ENCODE measurements at regions not wholly inside any gene's neighbourhood (a gene's known extent, or its start where the extent isn't known, plus 50 kb on each side); places are given as distances from the start of the nearest gene placed in this dataset.

DNA sequence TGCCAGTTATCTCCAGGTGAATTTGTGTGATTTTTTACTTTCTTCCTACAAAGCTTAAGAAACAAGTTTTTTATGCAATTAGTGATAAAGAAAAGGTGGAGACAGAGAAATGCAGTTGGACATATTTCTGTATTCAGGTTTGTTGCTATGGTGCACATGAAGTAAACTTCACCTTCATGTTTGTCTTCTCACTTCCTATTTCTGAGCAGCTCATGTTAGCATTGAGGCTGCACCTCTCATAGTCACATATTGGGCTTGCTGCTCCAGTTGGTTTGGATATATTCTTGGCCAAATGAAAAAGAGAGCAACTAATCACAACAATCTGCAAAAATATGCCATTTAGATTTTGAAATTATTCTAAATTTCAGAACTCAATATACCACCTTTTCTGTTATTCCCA, 475.6 kb upstream of the ZWINT start:
- DNase-seq (ENCODE audit: low spot score), result no peak

DNA sequence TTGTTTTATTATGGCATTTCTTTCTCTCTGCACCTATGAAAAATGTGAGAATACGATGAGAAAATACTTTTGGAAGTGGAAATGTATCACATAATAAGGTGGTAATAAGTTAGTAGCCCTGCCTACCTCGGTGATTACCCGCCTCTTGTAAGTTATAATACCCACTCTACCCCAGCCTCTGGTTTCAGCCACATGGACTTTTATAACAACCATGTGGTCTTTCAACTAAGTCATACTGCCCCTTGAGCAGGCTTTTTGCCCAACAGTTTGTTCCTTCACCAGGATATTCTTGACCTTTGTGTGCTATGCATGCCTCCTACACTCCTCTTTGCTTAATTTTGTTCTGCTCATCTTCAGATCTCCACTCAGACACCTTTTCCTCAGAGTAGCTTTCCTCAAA, 470.6 kb upstream of the ZWINT start:
- DNase-seq (ENCODE audit: low spot score), result no peak

DNA sequence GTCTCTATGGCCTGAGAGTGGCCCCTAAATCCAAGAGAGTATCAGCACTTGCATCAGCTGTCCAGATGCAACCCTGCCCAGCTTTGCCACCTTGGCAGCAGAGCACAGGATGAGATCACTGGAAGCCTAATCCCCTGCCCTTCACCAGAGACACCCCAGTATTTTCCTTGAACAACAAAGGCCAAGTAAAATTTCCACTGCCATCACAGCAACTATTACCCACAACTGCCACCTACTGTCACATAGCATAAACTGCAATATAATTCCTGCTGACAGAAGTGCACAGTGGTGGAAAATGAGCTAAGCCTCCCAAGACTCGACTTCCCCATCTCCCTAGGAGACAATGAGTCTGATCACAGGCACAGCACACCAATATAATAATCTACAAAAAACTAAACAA, 462.8 kb upstream of the ZWINT start:
- peak; percentile 6 for DNase-seq (ENCODE audit: low spot score)

DNA sequence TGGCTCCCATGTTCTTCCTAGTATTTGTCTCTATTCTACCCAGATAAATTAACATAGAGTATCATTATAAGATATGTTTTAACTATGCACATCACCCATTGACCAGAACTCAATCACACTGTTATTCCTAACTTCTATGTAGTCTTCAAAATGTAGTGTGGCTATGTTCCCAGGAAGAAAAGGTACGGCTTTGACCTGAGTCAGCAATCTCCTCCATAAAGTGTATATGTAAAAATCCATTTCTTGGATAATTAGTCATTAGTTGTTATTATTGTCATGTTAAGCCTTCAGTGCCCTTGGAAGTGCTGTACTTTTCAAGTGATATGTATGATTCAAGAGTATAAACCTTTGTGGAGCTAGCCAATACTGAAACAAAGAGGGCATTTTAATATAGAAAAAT, 444.0 kb upstream of the ZWINT start:
- no peak for DNase-seq (ENCODE audit: low spot score)

DNA sequence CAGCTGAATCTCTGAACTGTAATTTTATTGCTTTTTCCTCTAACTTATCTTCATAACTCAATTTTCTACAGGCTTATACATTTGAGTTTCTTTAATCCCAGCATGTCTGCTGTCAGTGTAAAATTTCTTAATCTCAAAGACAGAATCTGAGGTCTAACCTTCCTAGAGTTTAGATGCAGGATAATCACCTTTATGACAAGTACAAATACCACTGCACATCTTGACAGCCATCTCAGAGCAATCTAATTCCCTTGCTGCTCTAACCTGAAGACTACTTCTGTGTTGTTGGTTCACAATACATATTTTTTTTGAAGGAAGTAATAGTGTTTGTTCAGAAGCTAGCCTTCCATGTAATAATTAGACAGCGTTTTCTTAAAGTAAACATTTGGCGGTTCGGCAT, 424.2 kb upstream of the ZWINT start:
- no peak for DNase-seq (ENCODE audit: low spot score)

DNA sequence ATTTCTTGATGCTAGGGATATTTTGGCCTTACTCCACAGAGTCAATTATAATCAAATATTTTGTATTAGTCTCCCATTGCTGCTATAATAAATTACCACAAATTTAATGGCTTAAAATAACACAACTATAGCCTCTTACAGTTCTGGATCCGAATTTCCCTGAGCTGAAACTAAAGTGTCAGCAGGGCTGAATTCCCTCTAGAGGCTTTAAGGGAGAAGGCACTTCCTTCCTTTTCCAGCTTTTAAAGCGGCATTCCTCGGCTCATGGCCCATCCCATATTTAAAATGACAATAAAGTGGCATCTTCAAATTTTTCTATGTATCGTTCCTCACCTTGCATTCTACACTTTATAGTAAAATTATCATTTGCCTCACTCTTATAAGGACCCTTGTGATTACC, 421.4 kb upstream of the ZWINT start:
- no peak for DNase-seq (ENCODE audit: low spot score)

DNA sequence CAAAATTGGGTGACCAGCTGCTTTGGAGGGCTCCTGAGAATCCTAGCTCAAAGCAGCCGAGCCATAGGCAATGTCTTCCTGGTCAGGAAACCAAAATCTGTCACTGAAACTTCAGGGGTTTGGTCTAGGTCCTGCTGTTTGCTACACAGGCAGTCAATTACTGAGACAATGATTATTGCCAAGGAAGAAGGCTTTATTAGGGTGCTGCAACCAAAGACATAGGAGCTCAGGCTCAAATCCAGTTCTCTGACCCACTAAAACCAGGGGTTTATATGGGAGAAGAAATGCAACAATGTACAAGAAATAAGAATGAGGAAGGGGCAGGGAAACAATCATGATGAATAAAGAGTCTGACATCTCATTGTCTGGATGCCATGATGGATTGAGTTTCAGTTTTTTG, 410.3 kb upstream of the ZWINT start:
- DNase-seq (ENCODE audit: low spot score), result no peak

DNA sequence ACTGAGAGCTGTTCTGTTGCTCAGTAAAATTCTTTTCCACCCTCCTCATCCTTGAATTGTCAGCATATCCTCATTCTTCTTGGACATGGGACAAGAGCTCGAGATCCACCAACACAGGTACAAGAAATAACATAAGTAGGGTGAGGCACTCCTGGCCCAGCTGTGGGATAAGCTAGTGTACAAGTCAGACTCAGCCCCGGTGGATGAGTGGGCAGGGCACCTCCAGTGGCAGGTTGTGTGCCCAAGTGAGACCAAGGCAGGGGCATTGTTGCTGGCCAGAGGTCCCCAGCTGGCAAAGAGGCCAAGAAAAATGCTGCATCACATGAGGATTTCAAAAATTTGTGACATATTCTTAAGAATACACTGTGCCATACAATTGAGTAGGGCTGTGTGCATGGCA, 402.0 kb upstream of the ZWINT start:
- DNase-seq (ENCODE audit: low spot score), result no peak

DNA sequence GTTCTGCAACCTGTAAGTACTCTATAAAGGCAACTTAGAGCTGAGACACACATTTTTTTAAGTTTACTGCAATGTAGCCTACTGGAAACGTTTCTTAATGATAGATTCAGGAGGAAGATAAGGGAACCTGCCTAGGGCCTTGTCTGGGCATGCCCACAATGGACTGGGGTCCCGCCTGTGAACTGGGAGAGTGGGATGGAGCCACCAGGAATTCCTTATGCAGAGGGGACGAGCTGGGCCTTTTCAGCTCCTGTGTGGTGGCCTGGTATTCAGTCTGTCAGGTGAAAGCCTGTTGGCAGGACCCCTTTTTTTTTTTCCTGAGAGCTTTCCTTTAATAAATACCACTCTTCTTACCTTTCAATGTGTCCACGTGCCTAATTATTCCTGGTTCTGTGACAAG, 384.4 kb upstream of the ZWINT start:
- no peak for DNase-seq (ENCODE audit: low spot score)

DNA sequence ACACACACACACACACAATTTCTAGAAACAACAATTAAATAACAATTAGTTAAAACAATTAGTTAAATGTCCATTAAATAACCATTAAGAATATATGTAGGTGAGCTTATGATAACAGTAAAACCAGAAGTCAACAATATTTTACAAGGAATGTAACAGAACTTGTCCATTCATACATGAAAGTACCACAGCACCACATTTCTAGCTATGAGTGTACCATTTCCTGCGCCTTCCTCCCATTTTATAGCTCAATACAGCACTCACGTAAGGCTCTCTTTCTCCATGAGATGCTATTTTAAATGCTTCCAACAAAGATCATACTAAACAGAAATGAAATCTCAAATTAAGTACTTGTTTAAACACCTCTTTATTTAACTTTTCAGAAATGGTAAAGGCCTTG, 367.3 kb upstream of the ZWINT start:
- no peak for DNase-seq (ENCODE audit: low spot score)

DNA sequence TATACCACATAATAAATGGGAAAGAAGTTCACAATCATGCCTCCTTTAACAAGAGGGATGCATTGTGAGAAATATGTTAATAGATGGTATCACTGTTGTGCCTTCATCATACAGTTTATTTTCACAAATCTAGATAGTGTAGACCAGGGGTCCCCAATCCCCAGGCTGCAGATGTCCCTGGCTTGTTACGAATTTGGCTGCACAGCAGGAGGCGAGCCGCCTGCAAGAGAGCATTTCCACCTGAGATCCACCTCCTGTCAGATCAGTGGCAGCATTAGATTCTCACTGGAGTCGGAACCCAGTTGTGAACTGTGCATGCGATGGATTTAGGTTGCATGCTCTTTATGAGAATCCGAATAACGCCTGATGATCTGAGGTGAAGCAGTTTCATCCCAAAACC, 361.9 kb upstream of the ZWINT start:
- no peak for DNase-seq (ENCODE audit: low spot score)

DNA sequence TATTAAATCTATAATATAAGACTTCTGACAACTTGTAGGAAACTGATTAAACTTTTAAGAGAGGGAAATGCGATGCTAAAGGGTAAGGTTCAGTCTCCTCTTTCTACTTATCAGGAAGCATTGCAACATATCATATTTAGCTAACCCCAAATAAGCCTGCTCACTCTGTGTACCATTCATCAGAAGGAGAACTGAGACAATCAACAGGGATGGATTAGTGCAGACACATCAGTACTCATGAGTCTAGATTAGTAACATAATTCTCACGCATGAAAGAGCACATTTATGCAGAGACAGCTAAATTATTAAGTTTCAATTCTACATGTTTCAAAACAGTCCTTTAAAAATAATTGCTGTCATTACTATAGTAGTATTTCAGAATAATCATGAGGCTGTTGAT, 354.2 kb upstream of the ZWINT start:
- no peak for DNase-seq (ENCODE audit: low spot score)

DNA sequence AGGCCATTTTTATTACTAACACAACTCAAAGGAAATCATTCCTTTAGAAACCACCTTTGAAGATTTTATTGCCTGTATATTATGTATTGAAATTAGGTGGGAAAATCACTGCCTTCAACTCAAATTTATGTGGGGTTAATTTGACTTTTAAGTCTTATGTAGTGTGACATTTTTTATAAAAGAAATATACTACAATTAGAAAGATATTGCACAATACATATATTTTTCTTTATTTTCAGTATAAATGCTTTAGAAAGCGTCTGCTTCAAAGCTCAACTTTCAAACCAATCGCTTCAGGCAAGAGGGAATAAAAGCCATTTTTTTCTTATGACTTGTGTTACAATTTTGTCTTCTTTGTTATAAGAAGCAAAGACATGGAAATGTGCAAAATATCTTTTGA, 337.4 kb upstream of the ZWINT start:
- DNase-seq (ENCODE audit: low spot score), result no peak

DNA sequence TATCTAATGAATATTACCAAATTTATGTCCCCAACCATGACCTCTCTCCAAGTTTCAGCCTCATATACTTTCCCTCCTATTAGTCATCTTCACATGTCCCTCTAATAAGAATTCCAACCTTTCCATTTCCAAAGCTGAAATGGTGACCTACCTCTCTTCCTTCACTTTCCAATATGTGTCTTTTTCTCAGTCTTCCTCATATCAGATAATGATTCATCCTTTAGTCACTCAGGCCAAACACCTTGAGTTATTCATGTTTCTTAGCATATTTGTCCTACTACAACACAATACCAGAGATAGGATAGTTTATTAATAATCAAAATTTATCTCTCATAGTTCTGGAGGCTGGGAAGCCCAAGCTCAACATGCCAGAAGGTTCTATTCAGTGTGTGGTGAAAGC, 318.5 kb upstream of the ZWINT start:
- no peak for DNase-seq (ENCODE audit: low spot score)

DNA sequence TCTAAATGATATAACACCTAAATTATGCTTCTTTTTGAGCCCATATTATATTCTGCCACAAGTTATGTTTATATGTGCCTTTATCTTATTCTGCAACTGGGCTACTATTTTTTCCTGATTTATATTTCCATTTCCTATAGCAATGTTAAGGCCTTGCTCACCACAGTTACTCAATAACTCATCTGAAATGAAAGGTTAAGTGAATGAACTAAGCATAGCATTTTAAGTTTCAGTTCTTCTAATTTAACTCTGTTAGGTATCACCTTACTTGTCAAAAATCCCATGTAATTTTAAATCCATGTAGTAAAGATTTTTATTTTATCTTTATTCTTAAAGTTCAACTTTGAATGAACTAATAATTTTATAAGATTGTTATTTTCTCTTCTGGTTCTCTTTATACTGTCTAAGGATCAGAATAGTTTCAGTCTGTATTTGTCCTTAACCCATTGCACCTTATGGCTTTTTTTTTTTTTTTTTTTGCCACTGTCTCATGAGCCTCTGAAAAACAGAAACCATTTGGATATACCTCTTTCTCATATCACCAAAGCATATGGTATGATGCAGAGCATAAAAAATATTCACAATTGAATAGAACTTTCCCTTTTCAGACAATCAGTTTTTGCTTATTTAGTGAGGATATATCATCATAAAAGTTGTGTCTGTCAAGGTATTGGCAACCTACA, 301.8 kb upstream of the ZWINT start:
- no peak for DNase-seq (ENCODE audit: low spot score)

DNA sequence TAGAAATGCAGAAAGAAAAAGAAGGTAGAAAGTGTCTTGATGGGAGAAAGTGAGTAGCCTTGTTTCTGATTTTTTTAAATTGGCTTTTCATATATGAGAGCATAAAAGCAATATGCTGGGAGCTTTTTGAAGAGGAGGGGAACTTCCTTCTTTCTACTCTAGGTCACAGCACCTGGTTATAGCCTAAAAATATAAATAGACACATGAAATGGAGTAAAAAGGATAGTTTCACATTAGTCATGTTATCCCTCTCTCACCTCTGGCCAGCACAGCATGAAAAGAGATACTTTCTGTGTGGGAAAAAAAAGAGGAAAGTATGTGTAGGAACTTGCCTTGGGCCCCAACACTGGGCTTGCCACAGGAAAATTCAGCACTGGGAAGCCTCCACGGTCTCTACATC, 292.2 kb upstream of the ZWINT start:
- no peak for DNase-seq (ENCODE audit: low spot score)

DNA sequence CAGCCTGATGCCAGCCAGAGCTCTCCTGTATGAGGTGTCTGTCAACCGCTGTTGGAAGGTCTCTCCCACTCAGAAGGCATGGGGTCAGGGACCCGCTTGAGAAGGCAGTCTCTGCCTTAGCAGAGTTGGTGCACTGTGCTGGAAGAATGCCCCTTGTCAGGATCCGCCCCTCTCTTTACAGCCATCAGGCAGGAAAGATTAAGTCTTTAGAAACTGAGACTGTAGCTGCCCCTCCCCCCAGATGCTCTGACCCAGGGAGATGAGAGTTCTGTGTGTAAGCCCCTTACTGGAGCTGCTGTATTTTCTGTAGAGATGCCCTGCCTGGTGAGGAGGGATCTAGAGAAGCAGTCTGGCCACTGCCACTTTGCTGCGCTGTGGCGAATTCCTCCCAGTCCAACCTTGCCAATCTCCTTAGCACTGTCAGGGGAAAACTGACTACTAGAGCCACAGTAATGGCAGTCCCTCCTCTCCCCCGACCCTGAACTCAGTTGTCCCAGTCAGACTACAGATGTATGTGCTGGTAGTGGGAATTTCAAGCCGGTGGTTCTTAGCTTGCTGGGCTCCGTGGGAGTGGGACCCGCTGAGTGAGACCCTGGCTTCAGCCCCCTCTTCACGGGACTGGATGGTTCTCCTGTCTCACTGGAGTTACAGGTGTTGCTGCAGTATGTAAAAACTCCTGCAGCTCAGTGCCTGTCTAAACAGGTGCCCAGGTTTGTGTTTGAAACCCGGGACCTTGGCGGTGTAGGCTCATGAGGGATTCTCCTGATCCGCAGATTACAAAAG, 285.5 kb upstream of the ZWINT start:
- no peak for DNase-seq (ENCODE audit: low spot score)

DNA sequence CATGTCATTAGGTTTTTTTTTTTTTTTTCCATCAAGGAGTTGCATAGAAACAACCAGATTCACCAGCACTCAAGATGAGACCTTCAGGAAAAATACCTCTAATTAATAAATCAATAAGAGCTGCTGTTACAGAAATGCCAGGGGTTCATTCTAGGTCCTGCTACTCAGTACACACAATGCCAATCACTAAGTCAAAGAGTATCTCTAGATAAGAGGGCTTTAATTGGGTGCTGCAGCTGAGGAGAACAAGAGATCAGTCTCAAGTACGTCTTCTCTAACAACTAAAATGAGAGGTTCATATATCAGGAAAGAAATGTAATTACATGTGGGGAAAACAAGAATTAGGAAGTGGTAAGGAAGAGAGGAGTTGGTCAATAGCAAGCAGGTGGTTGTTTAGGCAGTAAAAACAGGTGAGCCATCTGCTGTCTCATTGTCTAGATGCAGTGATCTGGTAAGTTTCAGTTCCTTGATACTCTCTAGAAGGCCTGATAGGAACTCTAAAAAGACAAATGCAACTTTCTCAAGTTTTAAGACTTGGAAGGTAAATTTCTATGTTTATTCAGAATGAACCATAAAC, 272.9 kb upstream of the ZWINT start:
- no peak for DNase-seq (ENCODE audit: low spot score)

DNA sequence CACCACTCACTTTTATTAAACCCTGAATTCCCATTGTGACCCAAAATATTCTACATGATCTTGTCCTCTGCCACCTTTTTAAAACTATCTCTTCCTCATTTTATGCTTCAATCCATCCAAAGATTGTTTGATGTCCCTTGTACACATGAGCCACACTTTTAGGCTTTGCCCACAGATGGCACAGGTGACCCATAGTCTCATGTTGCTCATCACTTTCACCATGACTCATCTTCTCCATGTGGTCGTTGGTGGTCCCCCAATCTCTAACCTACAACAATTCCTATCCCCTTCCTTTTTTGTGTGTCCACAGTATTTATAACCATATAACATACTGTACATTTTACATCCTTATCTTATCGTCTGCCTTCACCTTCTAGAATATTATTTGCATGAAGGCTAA, 271.5 kb upstream of the ZWINT start:
- DNase-seq (ENCODE audit: low spot score), result no peak

DNA sequence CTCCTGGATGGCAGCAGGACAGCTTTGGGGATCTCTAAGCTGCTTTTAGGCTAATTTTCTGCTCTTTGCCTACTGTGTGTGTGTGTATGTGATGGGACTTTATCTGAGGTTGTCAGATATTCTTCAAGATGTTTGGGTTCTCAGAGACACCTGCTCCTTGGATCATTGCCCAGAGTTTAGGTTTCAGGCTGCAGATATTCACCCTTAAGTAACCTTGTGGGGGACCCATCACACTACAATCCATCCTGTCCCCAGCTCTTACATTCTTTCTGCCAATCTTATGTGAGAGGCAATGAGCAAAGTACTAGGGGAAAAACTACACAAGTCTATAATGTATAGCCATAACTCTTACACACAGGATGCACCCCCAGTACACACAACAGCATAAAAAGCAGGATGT, 263.0 kb upstream of the ZWINT start:
- no peak for DNase-seq (ENCODE audit: low spot score)

DNA sequence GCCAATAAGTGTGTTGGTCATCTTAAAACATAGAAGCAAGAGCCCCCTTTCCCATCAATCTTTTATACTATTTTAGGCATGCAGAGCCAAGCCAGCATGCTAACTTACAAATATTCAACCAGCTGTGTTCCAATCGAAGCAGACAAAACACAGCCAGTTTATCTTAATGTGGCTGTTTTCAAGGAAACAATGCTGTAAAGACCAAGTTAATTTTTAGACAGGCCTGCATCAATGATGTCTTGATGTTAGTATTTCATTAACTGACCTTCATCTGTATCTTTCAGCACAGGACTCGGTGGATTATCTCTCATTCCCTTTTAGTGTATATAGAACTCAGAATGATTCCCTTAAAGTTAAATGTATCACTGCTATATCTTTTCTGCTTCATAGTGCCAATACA, 262.0 kb upstream of the ZWINT start:
- DNase-seq (ENCODE audit: low spot score), result no peak

DNA sequence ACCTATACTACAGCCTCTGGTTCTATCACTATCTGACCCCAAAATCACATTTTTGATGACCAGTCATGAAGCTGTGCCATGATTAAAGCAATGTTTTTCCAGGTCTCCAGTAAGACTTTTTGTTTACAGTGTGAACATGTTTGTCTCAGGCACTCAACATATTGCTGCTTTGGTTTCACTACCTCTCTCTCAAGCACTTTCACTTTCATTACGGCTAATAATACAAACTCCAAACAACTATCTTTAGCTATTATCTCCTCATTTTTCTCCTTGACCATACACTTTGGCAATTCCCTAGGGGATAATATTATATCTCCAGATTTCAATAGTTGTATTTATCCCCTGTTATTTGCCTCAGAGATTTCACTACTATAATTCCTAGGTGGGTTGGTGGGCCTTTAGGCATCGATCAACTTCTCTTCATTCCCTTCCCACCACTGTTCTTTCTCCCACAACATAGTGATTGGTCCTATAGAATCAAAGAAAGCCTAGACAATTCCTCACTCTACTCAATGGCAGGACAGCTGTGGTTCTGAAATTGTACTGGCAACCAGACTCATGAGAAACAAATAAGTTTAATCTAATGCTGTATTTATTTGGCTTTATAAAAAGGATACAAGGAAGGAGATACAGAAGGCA, 261.4 kb upstream of the ZWINT start:
- no peak for DNase-seq (ENCODE audit: low spot score)

DNA sequence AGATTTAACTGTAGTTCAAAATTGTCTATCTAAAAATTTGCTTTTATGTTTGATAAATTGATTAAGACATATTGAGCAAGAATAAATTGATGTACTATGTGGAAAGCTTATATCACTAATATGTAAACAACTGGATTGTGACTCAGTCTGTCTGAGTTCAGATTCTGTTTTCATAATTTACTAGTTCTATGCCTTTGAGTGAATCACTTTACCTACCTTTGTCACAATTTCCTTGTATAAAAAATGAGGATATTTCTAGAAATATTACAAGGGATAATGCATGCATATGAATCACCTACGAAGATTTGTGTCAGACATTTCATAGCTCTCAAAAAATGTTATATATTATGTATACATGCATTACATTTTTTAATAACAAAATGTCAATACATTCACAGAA, 245.1 kb upstream of the ZWINT start:
- no peak for DNase-seq (ENCODE audit: low spot score)
